GM18907 (cell line): ENCODE measurements at regions not wholly inside any gene's neighbourhood (a gene's known extent, or its start where the extent isn't known, plus 50 kb on each side); places are given as distances from the start of the nearest gene placed in this dataset.
"Not testable (repeated sequence)": the region's sequence is repeated elsewhere in the genome, so short reads cannot be mapped to it uniquely, and the experiment has no call there.

Source experiments
- ATAC-seq: cut with Tn5 transposase; IDR thresholded peaks from one replicate; pipeline ENCODE4 v1.9.1; 2021; ENCODE audit warnings: mild to moderate bottlenecking, moderate library complexity; ENCODE audit not compliant: unreplicated experiment

GRCh38 chr15:81781395-81781794 lies 264.4 kb downstream of the MEX3B start:
- ATAC-seq, result no peak

- ATAC-seq, result no peak
Measured at GRCh38 chr15:81780966-81781365, 264.9 kb downstream of the MEX3B start.

GRCh38 chr15:81779181-81779580 lies 266.6 kb downstream of the MEX3B start:
- ATAC-seq, result no peak

GRCh38 chr15:81777546-81777945 lies 268.3 kb downstream of the MEX3B start:
- no peak for ATAC-seq

- no peak for ATAC-seq
Measured at GRCh38 chr15:81776976-81777375, 268.8 kb downstream of the MEX3B start.

GRCh38 chr15:81775779-81776178 lies 270.0 kb downstream of the MEX3B start:
- not testable (repeated sequence) for ATAC-seq

- no peak for ATAC-seq
Measured at GRCh38 chr15:81774309-81774708, 271.5 kb downstream of the MEX3B start.

- no peak for ATAC-seq
Measured at GRCh38 chr15:81768773-81769172, 277.0 kb downstream of the MEX3B start.

- ATAC-seq, result no peak
Measured at GRCh38 chr15:81766829-81767475, 278.9 kb downstream of the MEX3B start.

GRCh38 chr15:81765816-81766215 lies 280.0 kb downstream of the MEX3B start:
- no peak for ATAC-seq

GRCh38 chr15:81763304-81763703 lies 282.5 kb downstream of the MEX3B start:
- ATAC-seq, result no peak

- ATAC-seq, result no peak
Measured at GRCh38 chr15:81760686-81761085, 285.1 kb downstream of the MEX3B start.

- no peak for ATAC-seq
Measured at GRCh38 chr15:81758818-81759284, 287.0 kb downstream of the MEX3B start.

- ATAC-seq, result no peak
Measured at GRCh38 chr15:81755626-81756025, 290.2 kb downstream of the MEX3B start.

GRCh38 chr15:81754078-81754477 lies 291.7 kb downstream of the MEX3B start:
- ATAC-seq, result no peak

- no peak for ATAC-seq
Measured at GRCh38 chr15:81752974-81753373, 292.8 kb downstream of the MEX3B start.

GRCh38 chr15:81752546-81752942 lies 293.3 kb downstream of the MEX3B start:
- no peak for ATAC-seq

GRCh38 chr15:81751816-81752545 lies 293.8 kb downstream of the MEX3B start:
- no peak for ATAC-seq

- ATAC-seq, result no peak
Measured at GRCh38 chr15:81751256-81751655, 294.6 kb downstream of the MEX3B start.

GRCh38 chr15:81749716-81750375 lies 296.0 kb downstream of the MEX3B start:
- no peak for ATAC-seq

GRCh38 chr15:81747482-81747881 lies 298.3 kb downstream of the MEX3B start:
- ATAC-seq, result no peak

GRCh38 chr15:81747026-81747425 lies 298.8 kb downstream of the MEX3B start:
- ATAC-seq, result no peak
